Coronary artery (tissue), 2 donors: ENCODE measurements at regions not wholly inside any gene's neighbourhood (a gene's known extent, or its start where the extent isn't known, plus 50 kb on each side); places are given as distances from the start of the nearest gene placed in this dataset.
"Not testable (repeated sequence)": the region's sequence is repeated elsewhere in the genome, so short reads cannot be mapped to it uniquely, and the experiment has no call there.

Experiments
- DNase-seq: peaks from one replicate; pipeline ENCODE4 v3.0.0-alpha.2; 2017; ENCODE audit warnings: low spot score
- H3K27ac ChIP-seq, 2 donors: fragments of 200-600 bp; sonication (generic); one replicate each; pipeline ENCODE4 v1.5.1; 2016 to 2019
- H3K4me3 ChIP-seq: fragments of 200-600 bp; sonication (generic); 2 replicates; pipeline ENCODE4 v1.5.1; 2016; ENCODE audit warnings: mild to moderate bottlenecking, moderate library complexity
- CTCF ChIP-seq: fragments of 200-600 bp; sonication (generic); IDR thresholded peaks from one replicate; pipeline ENCODE4 v1.5.1; 2019; ENCODE audit warnings: antibody characterized with exemption

DNA sequence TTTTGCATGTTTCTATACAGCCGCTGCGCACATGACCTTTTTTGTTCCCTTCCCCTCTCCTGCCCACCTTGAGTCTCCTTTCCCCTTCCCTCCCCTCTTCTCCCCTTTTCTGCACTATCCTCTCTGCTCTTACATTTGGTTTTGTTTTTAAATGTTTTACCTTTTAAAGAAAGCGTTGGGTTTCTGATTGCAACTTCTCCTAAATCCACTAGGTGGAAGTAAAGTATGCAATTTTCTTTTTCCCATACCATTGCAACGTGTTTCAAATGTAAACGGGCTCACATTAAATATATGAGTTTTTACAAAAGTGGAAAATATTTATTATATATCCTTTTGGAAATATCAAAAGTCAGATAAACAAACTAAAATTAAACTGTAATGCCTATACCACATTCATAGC is 500.9 kb downstream of the DIRAS2 start:
- Histone ChIP-seq H3K4me3 (no peak overlapping the region), H3K27ac (no peak overlapping the region)
- DNase-seq = no peak
- TF ChIP-seq CTCF = no peak

DNA sequence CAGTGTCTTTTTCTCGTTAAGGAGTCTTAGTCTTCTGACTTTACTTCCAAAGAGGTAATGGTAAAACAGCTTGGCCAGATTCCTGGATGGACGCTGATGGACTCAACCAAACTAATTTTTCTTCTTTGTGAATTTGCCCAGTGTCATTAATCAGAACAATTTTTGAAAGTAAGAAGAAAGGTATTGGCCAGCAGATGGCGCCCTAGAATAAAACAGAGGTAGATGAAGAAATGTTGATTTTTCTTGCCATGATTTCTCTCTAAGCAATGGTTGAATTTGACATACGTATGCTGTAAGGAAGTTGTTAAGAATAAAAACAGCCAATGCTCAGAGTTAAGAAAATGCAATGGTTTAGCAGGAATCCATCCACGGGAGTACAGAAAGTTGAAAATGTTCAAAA is 500.0 kb downstream of the DIRAS2 start:
- Histone ChIP-seq H3K27ac (no peak overlapping the region), H3K4me3 (no peak overlapping the region)
- DNase-seq = no peak
- TF ChIP-seq CTCF = peak; percentile 17

DNA sequence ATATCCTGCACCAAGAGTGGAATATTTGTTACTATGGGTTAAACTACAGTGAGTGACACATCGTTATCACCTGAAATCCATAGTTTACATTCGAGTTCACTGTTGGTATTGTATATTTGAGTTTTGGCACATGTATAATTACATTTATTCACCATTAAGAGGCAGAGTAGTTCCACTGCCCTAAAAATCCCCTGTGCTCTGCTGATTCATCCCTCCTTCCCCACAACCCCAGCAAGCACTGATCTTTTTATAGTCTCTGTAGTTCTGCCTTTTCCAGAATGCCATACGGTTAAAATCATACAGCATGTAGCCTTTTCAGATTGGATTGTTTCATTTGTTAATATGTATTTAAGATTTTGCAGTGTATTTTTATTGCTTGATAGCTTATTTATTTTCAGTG is 495.2 kb downstream of the DIRAS2 start:
- no peak for DNase-seq
- Histone ChIP-seq H3K27ac (no peak overlapping the region), H3K4me3 (no peak overlapping the region)
- no peak for TF ChIP-seq CTCF

- Histone ChIP-seq H3K4me3 (no peak overlapping the region), H3K27ac (no peak overlapping the region)
- TF ChIP-seq CTCF = no peak
- DNase-seq = no peak
These were observed 486.3 kb downstream of the DIRAS2 start for GRCh38 chr9:90156318-90156717.

DNA sequence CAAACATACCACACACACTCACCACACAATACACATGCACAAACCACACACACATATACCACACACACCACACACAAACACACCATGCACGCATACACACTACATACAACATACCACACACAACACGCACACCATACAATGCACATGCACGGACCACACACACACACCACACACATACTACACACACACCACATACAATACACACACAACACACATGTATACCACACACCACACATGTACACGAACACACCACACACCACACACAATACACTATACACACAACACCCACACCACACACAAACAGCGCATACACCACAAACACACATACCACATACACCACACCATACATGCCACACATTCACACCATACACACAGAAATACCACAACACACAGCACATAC is 480.3 kb downstream of the DIRAS2 start:
- DNase-seq = no peak
- no peak for TF ChIP-seq CTCF
- Histone ChIP-seq H3K4me3 (no peak overlapping the region), H3K27ac (no peak overlapping the region)

- Histone ChIP-seq H3K4me3 (no peak overlapping the region), H3K27ac (no peak overlapping the region)
- TF ChIP-seq CTCF = no peak
- DNase-seq = no peak
These were observed 479.8 kb downstream of the DIRAS2 start for GRCh38 chr9:90162819-90163218.

DNA sequence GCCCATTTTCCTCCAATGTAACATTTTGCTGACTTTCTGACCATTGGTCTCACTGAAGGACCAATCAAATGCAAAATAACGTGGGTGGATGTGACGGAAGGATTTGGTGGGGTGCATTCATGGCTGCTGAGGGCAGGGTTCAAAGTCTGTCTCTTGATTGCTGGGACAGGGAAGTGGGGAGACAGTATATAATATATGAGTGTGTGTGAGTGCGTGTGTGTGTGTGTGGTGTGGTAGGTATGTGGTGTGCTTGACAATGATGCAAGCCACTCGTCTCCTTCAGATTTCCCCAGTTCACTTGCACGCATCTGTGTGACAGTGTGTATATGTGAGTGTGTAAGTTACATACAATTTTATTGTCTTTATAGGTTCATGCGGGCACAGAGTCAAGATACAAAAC is 477.3 kb downstream of the DIRAS2 start:
- DNase-seq = no peak
- TF ChIP-seq CTCF = no peak
- H3K27ac ChIP-seq = no peak overlapping the region
- no peak overlapping the region for H3K4me3 ChIP-seq

GRCh38 chr9:90166374-90166773 is 476.2 kb downstream of the DIRAS2 start:
- not testable (repeated sequence) for H3K4me3 ChIP-seq, DNase-seq, H3K27ac ChIP-seq
